Sigmoid colon (tissue), 6 donors: ENCODE measurements at regions not wholly inside any gene's neighbourhood (a gene's known extent, or its start where the extent isn't known, plus 50 kb on each side); places are given as distances from the start of the nearest gene placed in this dataset.

ENCODE experiments used
- DNase-seq: peaks from one replicate; pipeline ENCODE4 v3.0.0-alpha.2; 2019
- H3K27ac ChIP-seq, 4 donors: fragments of 200-600 bp; sonication (generic); one replicate each; pipeline ENCODE4 v1.5.1; 2016 to 2019; ENCODE audit warnings: mild to moderate bottlenecking in 1 of 4
- H3K27me3 ChIP-seq, 3 donors: fragments of 200-600 bp; sonication (generic); one replicate each; pipeline ENCODE4 v1.5.1; 2019; ENCODE audit warnings: mild to moderate bottlenecking in 1 of 3
- H3K36me3 ChIP-seq, 4 donors: fragments of 200-600 bp; sonication (generic); one replicate each; pipeline ENCODE4 v1.5.1; 2016 to 2019
- H3K4me1 ChIP-seq, 4 donors: fragments of 200-600 bp; sonication (generic); one replicate each; pipeline ENCODE4 v1.5.1; 2017 to 2019
- H3K4me3 ChIP-seq, 4 donors: fragments of 200-600 bp; sonication (generic); one replicate each; pipeline ENCODE4 v1.5.1; 2017 to 2019; ENCODE audit warnings: mild to moderate bottlenecking in 2 of 4, moderate library complexity in 1 of 4
- H3K9me3 ChIP-seq, 4 donors: fragments of 200-600 bp in 3 of 4; sonication (generic) in 3 of 4; one replicate each; pipeline versions ENCODE4 v1.5.1 to v1.6.1; 2013 to 2019
- CTCF ChIP-seq, 4 experiments: fragments of 450-650 bp in 3 of 4; fragments of 200-600 bp in 1 of 4; IDR thresholded peaks; one replicate each; pipeline ENCODE4 v1.5.1; 2016 to 2019; ENCODE audit warnings: antibody characterized with exemption in 4 of 4, mild to moderate bottlenecking in 3 of 4, moderate library complexity in 2 of 4
- EP300 ChIP-seq, 4 donors: sonication (generic); formaldehyde crosslinking; IDR thresholded peaks; one replicate each; pipeline ENCODE4 v1.6.1; 2017; ENCODE audit warnings: antibody characterized with exemption in 4 of 4
- POLR2A ChIP-seq, 2 donors: fragments of 450-650 bp; IDR thresholded peaks; one replicate each; pipeline ENCODE4 v1.6.1; 2016; ENCODE audit warnings: antibody characterized with exemption in 2 of 2, mild to moderate bottlenecking in 2 of 2, moderate library complexity in 2 of 2
- POLR2AphosphoS5 ChIP-seq, 4 donors: sonication (generic); formaldehyde crosslinking; IDR thresholded peaks; one replicate each; pipeline ENCODE4 v1.6.1; 2017; ENCODE audit warnings: antibody characterized with exemption in 4 of 4
- WGBS, 2 donors: extraction: QIAGEN DNeasy Blood & Tissue Kit; methylation state at CpG; one replicate each; pipeline ENCODE4 v1.1.7; 2013; 5-methylcytosine and 5-hydroxymethylcytosine counted together
- intact Hi-C: fragments of 100-400 bp; cut with DNase I; formaldehyde crosslinking; loops from one replicate; pipeline ENCODE4 v1.15.1; 2023
- donor health status: healthy with polysubstance abuse.
- donor health status: healthy.

- no peak overlapping the region for H3K4me3 ChIP-seq
- H3K27ac ChIP-seq = no peak overlapping the region
- peaks cover 0 to 5% (median 5%) of the 10 kb centered on the region in 4 donors for H3K4me1 ChIP-seq
- TF ChIP-seq CTCF (IDR thresholded peaks at IDR 0.05) (no peak), EP300 (IDR thresholded peaks at IDR 0.05) (no peak), POLR2AphosphoS5 (IDR thresholded peaks at IDR 0.05) (no peak), POLR2A (IDR thresholded peaks at IDR 0.05) (no peak)
- no peaks in the 10 kb centered on the region for H3K9me3 ChIP-seq
- H3K27me3 ChIP-seq = no peaks in the 10 kb centered on the region
- H3K36me3 ChIP-seq = no peaks in the 10 kb centered on the region
- no peak for DNase-seq
- intact Hi-C loops = no loop called here
Measured at GRCh38 chr4:11160288-11160687, 268.4 kb downstream of the HS3ST1 start.

GRCh38 chr4:11158971-11159370, 269.7 kb downstream of the HS3ST1 start:
- H3K36me3 ChIP-seq = no peaks in the 10 kb centered on the region
- WGBS, 2 donors = 90% methylated on average over 1 of the region's 1 CpG
- DNase-seq = no peak
- H3K4me3 ChIP-seq = no peak overlapping the region
- H3K9me3 ChIP-seq = no peaks in the 10 kb centered on the region
- TF ChIP-seq POLR2A (IDR thresholded peaks at IDR 0.05) = no peak
- TF ChIP-seq EP300 (IDR thresholded peaks at IDR 0.05) = no peak
- TF ChIP-seq CTCF (IDR thresholded peaks at IDR 0.05) = no peak
- TF ChIP-seq POLR2AphosphoS5 (IDR thresholded peaks at IDR 0.05) = no peak
- intact Hi-C loops = no loop called here
- H3K4me1 ChIP-seq = peaks cover 0 to 16% (median 8%) of the 10 kb centered on the region in 4 donors
- H3K27me3 ChIP-seq = no peaks in the 10 kb centered on the region
- H3K27ac ChIP-seq = no peak overlapping the region

GRCh38 chr4:11155208-11155867, 273.4 kb downstream of the HS3ST1 start:
- 74 to 87% methylated on average over 5 of the region's 5 CpGs for WGBS, 2 donors
- H3K4me1 ChIP-seq = peaks cover 0 to 16% (median 8%) of the 10 kb centered on the region in 4 donors
- TF ChIP-seq CTCF (IDR thresholded peaks at IDR 0.05) (no peak), POLR2AphosphoS5 (IDR thresholded peaks at IDR 0.05) (no peak)
- no peak overlapping the region for H3K4me3 ChIP-seq
- no peaks in the 10 kb centered on the region for H3K9me3 ChIP-seq
- no peak for DNase-seq
- H3K27me3 ChIP-seq = no peaks in the 10 kb centered on the region
- intact Hi-C loops = no loop called here
- no peak overlapping the region for H3K27ac ChIP-seq
- no peaks in the 10 kb centered on the region for H3K36me3 ChIP-seq

- H3K36me3 ChIP-seq = no peaks in the 10 kb centered on the region
- H3K4me3 ChIP-seq = no peak overlapping the region
- TF ChIP-seq POLR2AphosphoS5 (IDR thresholded peaks at IDR 0.05) (no peak), POLR2A (IDR thresholded peaks at IDR 0.05) (no peak), CTCF (IDR thresholded peaks at IDR 0.05) (no peak), EP300 (IDR thresholded peaks at IDR 0.05) (no peak)
- no peak for DNase-seq
- H3K9me3 ChIP-seq = no peaks in the 10 kb centered on the region
- H3K27me3 ChIP-seq = no peaks in the 10 kb centered on the region
- H3K27ac ChIP-seq = no peak overlapping the region
- WGBS, 2 donors = 18 to 41% methylated on average over 3 of the region's 3 CpGs
- intact Hi-C loops = no loop called here
- H3K4me1 ChIP-seq = peaks cover 0 to 16% (median 8%) of the 10 kb centered on the region in 4 donors
Measured at GRCh38 chr4:11153171-11153750, 275.4 kb downstream of the HS3ST1 start.

- Histone ChIP-seq H3K9me3 (no peaks in the 10 kb centered on the region), H3K27ac (no peak overlapping the region), H3K4me1 (peaks cover 0 to 16% (median 8%) of the 10 kb centered on the region in 4 donors), H3K4me3 (no peak overlapping the region), H3K36me3 (no peaks in the 10 kb centered on the region), H3K27me3 (no peaks in the 10 kb centered on the region)
- intact Hi-C loops = no loop called here
- TF ChIP-seq CTCF (IDR thresholded peaks at IDR 0.05) (no peak), EP300 (IDR thresholded peaks at IDR 0.05) (no peak), POLR2AphosphoS5 (IDR thresholded peaks at IDR 0.05) (no peak), POLR2A (IDR thresholded peaks at IDR 0.05) (no peak)
- WGBS, 2 donors = 13 to 58% methylated on average over 2 of the region's 2 CpGs
- DNase-seq = no peak
Measured at GRCh38 chr4:11152684-11153083, 276.0 kb downstream of the HS3ST1 start.
